ENCODE measurements at regions not wholly inside any gene's neighbourhood (a gene's known extent, or its start where the extent isn't known, plus 50 kb on each side); places are given as distances from the start of the nearest gene placed in this dataset.

- H3K4me3 ChIP-seq (ENCODE audit: low read depth, low read length): no peak overlapping the region
- TF ChIP-seq CTCF (IDR thresholded peaks at IDR 0.05; ENCODE audit: low read depth, low read length): no peak
Measured at GRCh38 chr11:8763070-8763685, 80.6 kb downstream of the RPL27A start.

- no peak overlapping the region for H3K4me3 ChIP-seq (ENCODE audit: low read depth, low read length)
- TF ChIP-seq CTCF (IDR thresholded peaks at IDR 0.05; ENCODE audit: low read depth, low read length): no peak
Measured at GRCh38 chr11:8765294-8765693, 82.7 kb downstream of the RPL27A start.

- no peak for TF ChIP-seq CTCF (IDR thresholded peaks at IDR 0.05; ENCODE audit: low read depth, low read length)
- no peak overlapping the region for H3K4me3 ChIP-seq (ENCODE audit: low read depth, low read length)
Measured at GRCh38 chr11:8766043-8766987, 83.7 kb downstream of the RPL27A start.

GRCh38 chr11:8766988-8767374, 84.4 kb downstream of the RPL27A start:
- no peak for TF ChIP-seq CTCF (IDR thresholded peaks at IDR 0.05; ENCODE audit: low read depth, low read length)
- H3K4me3 ChIP-seq (ENCODE audit: low read depth, low read length): no peak overlapping the region

- no peak for TF ChIP-seq CTCF (IDR thresholded peaks at IDR 0.05; ENCODE audit: low read depth, low read length)
- H3K4me3 ChIP-seq (ENCODE audit: low read depth, low read length): no peak overlapping the region
Measured at GRCh38 chr11:8767466-8768142, 85.0 kb downstream of the RPL27A start.

- no peak; the same call in 1 of the 2 replicates for TF ChIP-seq CTCF (IDR thresholded peaks at IDR 0.05; ENCODE audit: low read depth, low read length)
- no peak overlapping the region for H3K4me3 ChIP-seq (ENCODE audit: low read depth, low read length)
Measured at GRCh38 chr11:8768625-8769333, 86.2 kb downstream of the RPL27A start.
